Stromal cell of bone marrow (primary cell): ENCODE measurements at regions not wholly inside any gene's neighbourhood (a gene's known extent, or its start where the extent isn't known, plus 50 kb on each side); places are given as distances from the start of the nearest gene placed in this dataset.
A peak's percentile ranks its signal among the peaks of the same experiment; 100 is the strongest.

ENCODE experiments used
- DNase-seq: peaks from one replicate; pipeline ENCODE4 v3.0.0-alpha.2; 2012; ENCODE audit warnings: low read depth

GRCh38 chr9:19732441-19732951, 56.3 kb downstream of the SLC24A2 start:
- DNase-seq = no peak

GRCh38 chr9:19728101-19728500, 60.7 kb downstream of the SLC24A2 start:
- no peak for DNase-seq

GRCh38 chr9:19725970-19726369, 62.9 kb downstream of the SLC24A2 start:
- DNase-seq = no peak

GRCh38 chr9:19720377-19720776, 68.5 kb downstream of the SLC24A2 start:
- DNase-seq = peak; percentile 15

- DNase-seq = no peak
Observed at GRCh38 chr9:19703702-19704101, 85.1 kb downstream of the SLC24A2 start.

- DNase-seq = no peak
Observed at GRCh38 chr9:19701991-19702390, 86.8 kb downstream of the SLC24A2 start.

- no peak for DNase-seq
Observed at GRCh38 chr9:19701274-19701673, 87.6 kb downstream of the SLC24A2 start.

- DNase-seq = no peak
Observed at GRCh38 chr9:19700699-19701098, 88.1 kb downstream of the SLC24A2 start.

- DNase-seq = no peak
Observed at GRCh38 chr9:19699756-19700155, 89.1 kb downstream of the SLC24A2 start.

- no peak for DNase-seq
Observed at GRCh38 chr9:19698960-19699359, 89.9 kb downstream of the SLC24A2 start.

- DNase-seq = no peak
Observed at GRCh38 chr9:19694601-19695000, 94.2 kb downstream of the SLC24A2 start.

GRCh38 chr9:19690128-19690527, 98.7 kb downstream of the SLC24A2 start:
- DNase-seq = peak; percentile 5

- no peak for DNase-seq
Observed at GRCh38 chr9:19689328-19690101, 99.3 kb downstream of the SLC24A2 start.

- DNase-seq = no peak
Observed at GRCh38 chr9:19683715-19684114, 105.1 kb downstream of the SLC24A2 start.

GRCh38 chr9:19682397-19682796, 106.4 kb downstream of the SLC24A2 start:
- no peak for DNase-seq

GRCh38 chr9:19681846-19682245, 107.0 kb downstream of the SLC24A2 start:
- DNase-seq = no peak

- DNase-seq = no peak
Observed at GRCh38 chr9:19677924-19678323, 110.9 kb downstream of the SLC24A2 start.

- no peak for DNase-seq
Observed at GRCh38 chr9:19675492-19675891, 113.3 kb downstream of the SLC24A2 start.

GRCh38 chr9:19666575-19666974, 122.3 kb downstream of the SLC24A2 start:
- no peak for DNase-seq

GRCh38 chr9:19665146-19665863, 123.5 kb downstream of the SLC24A2 start:
- no peak for DNase-seq

- DNase-seq = no peak
Observed at GRCh38 chr9:19663570-19663969, 125.3 kb downstream of the SLC24A2 start.

- DNase-seq = no peak
Observed at GRCh38 chr9:19662213-19662612, 126.6 kb downstream of the SLC24A2 start.

- no peak for DNase-seq
Observed at GRCh38 chr9:19660019-19660418, 128.8 kb downstream of the SLC24A2 start.
